ENCODE measurements at regions not wholly inside any gene's neighbourhood (a gene's known extent, or its start where the extent isn't known, plus 50 kb on each side); places are given as distances from the start of the nearest gene placed in this dataset.

DNA sequence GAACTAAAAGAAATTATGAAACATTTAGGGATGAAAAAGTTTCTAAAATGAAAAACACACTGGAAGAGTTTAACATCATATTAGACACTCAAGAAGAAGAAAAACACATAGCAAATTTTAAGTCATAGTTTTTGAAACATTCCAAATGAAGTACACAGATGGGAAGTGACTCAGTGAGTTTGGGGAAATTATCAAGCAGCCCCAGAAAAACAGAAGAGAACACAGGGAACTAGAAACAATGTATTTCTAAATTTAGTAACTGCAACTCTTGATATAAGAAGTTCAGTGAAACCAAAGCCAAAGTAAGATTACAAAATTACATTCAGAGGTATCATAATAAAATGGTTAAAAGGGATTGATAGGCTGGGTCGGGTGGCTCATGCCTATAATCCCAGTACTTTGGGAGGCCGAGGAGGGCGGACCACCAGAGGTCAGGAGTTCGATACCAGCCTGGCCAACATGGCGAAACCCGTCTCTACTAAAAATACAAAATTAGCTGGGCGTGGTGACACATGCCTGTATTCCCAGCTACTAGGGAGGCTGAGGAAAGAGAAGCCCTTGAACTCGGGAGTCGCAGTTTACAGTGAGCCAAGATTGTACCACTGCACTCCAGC lies 461.2 kb downstream of the KCTD8 start:
- TF ChIP-seq ZNF274 (IDR thresholded peaks at IDR 0.05; ENCODE audit: low read depth, low read length) = no peak
- no peak overlapping the region for H3K4me3 ChIP-seq (ENCODE audit: low read length)

DNA sequence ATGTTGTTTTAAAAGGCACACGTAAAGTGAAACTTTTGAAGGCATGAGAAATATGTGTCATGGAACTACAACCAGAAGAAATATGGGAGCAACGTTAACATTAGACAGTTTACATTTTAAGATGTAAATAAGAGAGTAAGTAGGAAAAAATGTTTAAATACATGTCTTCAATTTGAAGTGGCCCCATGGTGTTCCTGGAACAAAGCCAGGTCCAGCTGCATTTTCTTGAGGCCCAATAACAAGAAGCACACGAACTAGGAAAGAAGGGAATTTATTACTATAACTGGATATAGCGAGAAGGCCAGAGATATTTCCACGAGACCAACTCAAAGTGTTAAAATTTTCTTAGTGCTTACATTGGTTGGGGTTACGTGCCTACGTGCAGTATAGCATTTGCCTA lies 458.1 kb downstream of the KCTD8 start:
- TF ChIP-seq ZNF274 (IDR thresholded peaks at IDR 0.05; ENCODE audit: low read depth, low read length) = no peak
- no peak overlapping the region for H3K4me3 ChIP-seq (ENCODE audit: low read length)

DNA sequence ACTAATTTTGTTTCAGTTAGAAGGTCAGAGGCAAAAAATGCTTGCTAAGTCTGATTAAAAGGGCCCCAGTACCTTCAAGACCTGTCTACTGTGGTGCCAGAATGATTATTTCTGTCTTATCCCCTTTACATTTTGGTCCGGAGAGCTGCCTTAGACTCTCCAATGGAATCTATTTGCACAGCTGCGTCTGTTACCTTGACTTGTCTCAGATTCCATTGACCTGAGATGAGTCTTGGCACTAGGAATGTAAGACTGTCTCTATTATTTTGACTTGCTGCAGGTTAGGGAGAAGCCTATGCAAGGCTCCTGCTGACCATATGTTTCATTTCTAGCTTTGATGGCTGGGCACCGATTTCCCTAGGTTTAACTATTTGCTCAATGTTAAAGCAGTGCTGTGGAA lies 457.6 kb downstream of the KCTD8 start:
- TF ChIP-seq ZNF274 (IDR thresholded peaks at IDR 0.05; ENCODE audit: low read depth, low read length) = no peak
- no peak overlapping the region for H3K4me3 ChIP-seq (ENCODE audit: low read length)

DNA sequence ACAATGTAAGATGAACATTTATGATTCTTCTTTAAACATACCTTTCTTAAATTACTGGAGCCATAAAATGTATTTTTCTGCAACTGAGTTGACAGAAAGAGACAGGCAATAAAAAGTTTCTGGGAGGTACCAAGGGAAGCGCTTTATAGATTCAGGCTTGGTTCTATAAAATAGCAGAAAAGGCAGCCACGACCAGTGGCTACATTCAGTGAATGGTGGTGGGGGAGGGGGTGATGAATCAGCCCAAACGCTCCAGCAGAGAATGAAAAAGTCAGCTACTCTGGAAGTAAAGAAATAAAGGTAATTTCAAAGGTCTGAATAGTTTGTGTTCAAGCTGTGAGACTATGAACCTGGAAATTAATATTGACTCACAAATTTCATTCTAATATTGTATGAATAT lies 456.1 kb downstream of the KCTD8 start:
- H3K4me3 ChIP-seq (ENCODE audit: low read length) = no peak overlapping the region
- TF ChIP-seq ZNF274 (IDR thresholded peaks at IDR 0.05; ENCODE audit: low read depth, low read length) = no peak

DNA sequence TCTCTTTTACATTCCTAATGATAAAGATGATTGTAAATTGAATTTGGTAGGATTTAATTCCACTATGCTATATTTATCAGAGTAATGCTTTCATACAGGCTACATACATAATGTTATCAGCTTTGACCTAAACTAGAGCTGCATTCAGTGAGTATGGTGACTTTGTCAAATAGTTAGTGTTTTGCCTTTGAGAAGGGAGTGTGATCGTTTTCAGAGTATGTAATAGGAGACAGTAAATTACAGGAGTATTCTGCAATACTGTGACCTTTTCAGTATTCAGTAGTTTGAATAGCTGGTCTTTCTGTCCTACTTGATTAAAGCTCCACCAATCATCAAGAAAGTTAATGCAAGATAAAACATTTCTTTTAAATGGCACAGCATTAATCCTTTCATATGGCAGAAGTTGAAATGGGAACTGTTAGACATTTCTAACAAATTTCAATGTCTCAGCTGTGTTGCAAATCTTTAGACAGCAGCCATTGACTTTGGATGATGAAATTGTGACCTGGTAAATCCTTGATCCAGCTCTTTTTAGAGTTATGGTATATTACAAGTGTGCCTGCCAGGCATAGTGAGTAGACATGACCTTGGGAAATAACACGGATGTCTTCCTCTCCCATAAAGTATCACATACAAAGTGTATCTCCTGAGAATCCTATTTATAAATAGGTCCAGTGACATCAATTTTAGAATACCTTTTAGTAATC lies 455.3 kb downstream of the KCTD8 start:
- H3K4me3 ChIP-seq (ENCODE audit: low read length) = no peak overlapping the region
- no peak for TF ChIP-seq ZNF274 (IDR thresholded peaks at IDR 0.05; ENCODE audit: low read depth, low read length)

DNA sequence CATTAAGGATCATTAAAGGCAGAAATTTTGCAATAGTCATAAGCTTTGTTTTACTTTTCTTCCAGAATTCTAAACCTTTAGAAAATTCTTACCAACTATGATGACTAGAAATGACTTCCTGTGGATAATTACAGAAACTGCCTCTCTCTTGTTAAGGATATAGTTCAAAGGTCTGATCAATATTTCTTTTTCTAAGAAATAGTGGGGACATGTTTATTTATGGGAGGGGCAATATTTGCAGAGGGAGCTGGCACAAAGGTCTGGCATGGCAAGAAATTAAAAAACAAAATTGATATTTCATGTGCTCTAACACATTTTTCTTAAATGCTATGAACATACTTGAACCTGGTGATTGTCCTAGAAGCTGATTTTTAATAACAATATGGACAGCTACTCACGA lies 448.9 kb downstream of the KCTD8 start:
- no peak for TF ChIP-seq ZNF274 (IDR thresholded peaks at IDR 0.05; ENCODE audit: low read depth, low read length)
- no peak overlapping the region for H3K4me3 ChIP-seq (ENCODE audit: low read length)

DNA sequence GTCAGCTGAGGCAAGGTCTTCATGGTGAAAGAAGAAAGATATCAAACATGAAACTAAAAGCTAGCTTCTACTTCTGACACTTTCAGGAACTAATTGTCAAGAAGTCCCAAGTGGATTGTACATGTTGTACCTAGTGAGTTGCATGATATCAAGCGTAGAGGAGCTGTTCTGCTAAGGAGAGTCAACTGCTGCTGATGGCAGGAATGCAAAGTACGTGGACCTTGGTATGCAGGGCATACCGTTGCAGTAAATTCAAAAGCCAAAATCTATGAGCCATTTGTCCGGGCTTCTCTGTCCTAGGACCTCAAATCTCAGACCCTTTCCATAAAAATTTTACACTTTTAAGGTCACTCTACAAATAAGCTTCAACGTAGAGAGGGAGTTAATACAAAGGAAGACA lies 446.2 kb downstream of the KCTD8 start:
- H3K4me3 ChIP-seq (ENCODE audit: low read length) = no peak overlapping the region
- TF ChIP-seq ZNF274 (IDR thresholded peaks at IDR 0.05; ENCODE audit: low read depth, low read length) = no peak

DNA sequence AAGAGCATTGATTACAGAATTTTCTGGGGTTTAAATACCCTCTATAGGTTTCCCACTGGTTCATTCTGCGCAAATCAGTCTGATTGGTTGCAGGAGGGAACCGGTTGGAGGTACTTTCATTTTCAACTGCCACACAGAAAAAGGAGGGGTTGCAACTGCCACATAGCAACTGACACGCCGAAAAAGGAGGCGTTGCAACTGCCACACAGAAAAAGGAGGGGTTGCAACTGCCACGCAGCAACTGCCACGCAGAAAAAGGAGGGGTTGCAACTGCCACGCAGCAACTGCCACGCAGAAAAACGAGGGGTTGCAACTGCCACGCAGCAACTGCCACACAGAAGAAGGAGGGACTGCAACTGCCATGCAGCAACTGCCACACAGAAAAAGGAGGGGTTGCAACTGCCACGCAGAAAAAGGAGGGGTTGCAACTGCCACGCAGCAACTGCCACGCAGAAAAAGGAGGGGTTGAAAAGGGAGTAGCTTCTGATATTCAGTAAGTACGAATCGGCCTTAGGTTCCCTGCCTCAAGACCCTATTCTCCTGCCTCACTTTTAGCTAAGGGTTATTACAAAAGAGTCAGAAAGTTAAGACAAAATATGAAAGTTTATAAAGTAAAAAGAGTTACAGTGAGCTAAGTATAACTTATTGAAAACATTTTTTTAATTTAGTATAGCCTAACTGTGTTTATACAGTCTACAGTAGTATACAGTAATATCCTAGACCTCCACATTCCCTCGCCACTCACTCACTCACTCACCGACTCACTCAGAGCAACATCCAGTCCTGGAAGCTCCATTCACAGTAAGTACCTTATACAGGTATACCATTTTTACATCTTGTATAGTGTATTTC lies 431.8 kb downstream of the KCTD8 start:
- no peak overlapping the region for H3K4me3 ChIP-seq (ENCODE audit: low read length)
- TF ChIP-seq ZNF274 (IDR thresholded peaks at IDR 0.05; ENCODE audit: low read depth, low read length) = no peak

DNA sequence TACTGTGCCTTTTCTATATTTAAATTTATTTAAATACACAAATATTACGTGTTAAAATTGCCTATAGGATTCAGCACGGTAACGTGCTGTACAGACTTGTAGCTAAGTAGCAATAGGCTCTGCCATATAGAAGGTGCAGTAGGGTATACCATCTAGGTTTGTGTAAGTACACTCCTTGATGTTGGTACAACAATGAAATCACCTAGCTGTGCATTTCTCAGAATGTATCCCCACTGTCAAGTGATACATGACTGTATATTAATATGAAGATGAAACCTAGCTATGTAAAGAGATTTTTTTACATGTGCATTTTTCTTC lies 431.2 kb downstream of the KCTD8 start:
- TF ChIP-seq ZNF274 (IDR thresholded peaks at IDR 0.05; ENCODE audit: low read depth, low read length) = no peak
- H3K4me3 ChIP-seq (ENCODE audit: low read length) = no peak overlapping the region

DNA sequence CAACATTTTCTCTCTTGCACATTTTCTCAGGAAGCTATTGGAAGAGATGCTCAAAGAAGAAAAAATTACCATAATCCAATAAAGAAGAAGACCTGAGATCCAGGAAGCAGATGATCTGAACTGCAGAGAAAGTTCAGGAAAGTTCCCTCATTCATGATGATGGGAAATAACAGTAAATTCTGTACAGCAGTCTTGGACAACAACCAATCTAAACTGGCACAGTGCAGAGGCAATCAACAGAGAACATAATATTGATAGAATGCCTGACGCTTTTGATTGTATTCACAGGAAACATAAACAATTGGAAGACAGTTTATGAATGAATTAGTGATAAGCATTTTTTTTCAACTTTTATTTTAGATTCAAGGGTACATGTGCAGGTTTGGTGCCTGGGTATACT lies 428.9 kb downstream of the KCTD8 start:
- no peak overlapping the region for H3K4me3 ChIP-seq (ENCODE audit: low read length)
- no peak for TF ChIP-seq ZNF274 (IDR thresholded peaks at IDR 0.05; ENCODE audit: low read depth, low read length)

DNA sequence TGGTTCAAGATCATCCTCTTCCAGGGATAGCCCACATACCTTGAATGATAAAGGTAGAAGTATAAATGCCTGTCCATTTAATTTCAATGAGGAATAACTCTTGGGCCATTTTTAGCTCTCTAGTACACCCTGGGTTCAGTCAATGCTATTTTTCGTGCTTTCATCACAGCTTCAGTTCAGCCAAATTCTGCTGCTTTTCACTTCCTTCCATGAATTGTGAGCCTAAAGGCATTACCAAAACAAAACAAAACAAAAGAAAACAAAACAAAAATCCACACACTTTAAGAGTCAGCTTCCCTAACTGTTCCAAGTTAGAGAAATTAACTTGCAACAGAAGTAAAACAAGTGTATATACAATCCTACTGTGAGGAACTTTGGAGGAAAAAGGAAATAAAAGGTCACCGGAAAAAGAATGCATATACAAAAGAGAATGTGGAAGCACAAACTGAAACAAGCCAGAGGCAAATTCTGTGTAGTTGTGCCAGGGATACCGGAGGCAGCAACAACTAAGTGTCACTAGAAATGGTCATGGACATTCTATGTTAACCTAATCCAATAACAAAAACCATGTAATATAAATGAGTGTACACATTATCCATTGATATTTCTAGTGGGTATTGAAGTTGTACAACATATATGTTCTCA lies 423.1 kb downstream of the KCTD8 start:
- TF ChIP-seq ZNF274 (IDR thresholded peaks at IDR 0.05; ENCODE audit: low read depth, low read length) = no peak
- H3K4me3 ChIP-seq (ENCODE audit: low read length) = no peak overlapping the region

DNA sequence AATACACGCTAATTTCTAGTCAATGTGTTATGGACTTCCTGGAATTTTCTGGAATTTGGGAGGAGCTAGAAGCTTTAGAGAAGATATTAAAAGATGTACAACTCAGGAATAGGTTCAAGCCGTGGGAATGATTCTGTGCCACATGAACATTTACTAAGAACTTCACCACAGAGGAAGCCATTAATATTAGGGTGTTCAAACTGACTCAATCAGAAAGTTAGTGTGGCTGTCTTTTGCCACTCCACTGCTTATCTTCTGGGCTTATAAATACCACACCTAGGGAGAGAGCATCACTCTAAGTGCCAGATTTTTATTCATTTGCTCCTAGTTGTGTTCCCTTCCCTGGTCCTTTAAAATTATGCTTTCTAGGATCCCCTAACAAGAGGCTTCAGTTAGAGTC lies 409.8 kb downstream of the KCTD8 start:
- no peak for TF ChIP-seq ZNF274 (IDR thresholded peaks at IDR 0.05; ENCODE audit: low read depth, low read length)
- no peak overlapping the region for H3K4me3 ChIP-seq (ENCODE audit: low read length)

DNA sequence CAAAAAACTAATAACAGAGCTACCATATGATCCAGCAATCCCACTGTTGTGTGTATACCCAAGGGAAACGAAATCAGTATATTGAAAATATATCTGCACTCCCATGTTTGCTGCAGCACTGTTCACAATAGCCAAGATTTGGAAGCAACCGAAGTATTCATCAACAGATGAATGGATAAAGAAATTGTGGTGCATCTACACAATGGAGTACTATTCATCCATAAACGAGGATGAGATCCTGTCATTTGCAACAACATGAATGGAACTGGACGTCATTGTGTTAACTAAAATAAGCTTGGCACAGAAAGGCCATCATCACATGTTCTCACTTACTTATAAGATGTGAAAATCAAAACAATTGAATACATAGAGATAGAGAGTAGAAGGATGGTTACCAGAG lies 402.1 kb downstream of the KCTD8 start:
- no peak overlapping the region for H3K4me3 ChIP-seq (ENCODE audit: low read length)
- no peak for TF ChIP-seq ZNF274 (IDR thresholded peaks at IDR 0.05; ENCODE audit: low read depth, low read length)

DNA sequence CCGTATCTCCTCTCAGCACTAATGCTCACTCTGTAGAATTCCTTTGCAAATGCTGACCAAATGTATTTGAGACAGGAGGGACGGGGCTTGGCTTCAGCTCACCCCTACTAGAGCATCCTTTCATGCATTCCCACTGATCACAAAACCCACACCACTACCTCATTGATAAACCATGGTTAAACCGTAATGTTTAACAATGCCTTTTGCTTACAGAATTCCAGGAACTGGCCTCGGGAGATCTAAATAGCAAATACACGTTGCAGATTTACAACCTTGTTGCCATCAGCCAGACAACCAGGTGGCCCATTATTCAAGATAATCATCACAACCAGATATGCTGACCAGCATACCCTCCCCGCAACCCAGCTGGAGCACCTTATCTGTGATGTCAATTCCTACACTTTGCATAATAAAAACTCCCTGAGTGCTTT lies 391.9 kb downstream of the KCTD8 start:
- H3K4me3 ChIP-seq (ENCODE audit: low read length) = no peak overlapping the region
- no peak for TF ChIP-seq ZNF274 (IDR thresholded peaks at IDR 0.05; ENCODE audit: low read depth, low read length)

DNA sequence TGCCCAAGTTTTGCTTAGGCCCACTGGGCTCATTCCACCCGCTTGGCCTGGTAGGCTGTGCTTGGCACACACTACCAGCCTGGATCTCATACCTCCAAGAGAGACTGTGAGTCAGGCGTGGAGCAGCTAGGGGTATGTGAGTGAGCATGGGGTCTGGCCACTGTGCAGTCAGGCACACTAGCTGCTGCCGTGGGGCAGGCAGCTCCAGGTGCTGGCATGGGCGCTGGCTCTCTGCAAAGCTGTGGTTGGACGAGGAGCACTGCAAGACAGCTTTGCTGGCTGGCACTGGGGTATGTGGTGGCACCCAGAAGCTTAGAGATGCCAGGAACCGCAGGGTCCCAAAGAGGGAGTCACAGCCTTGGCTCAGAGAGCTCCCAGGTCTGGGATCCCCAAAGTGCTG lies 377.8 kb downstream of the KCTD8 start:
- no peak for TF ChIP-seq ZNF274 (IDR thresholded peaks at IDR 0.05; ENCODE audit: low read depth, low read length)
- no peak overlapping the region for H3K4me3 ChIP-seq (ENCODE audit: low read length)
